Nephron progenitor cell (in vitro differentiated cells): ENCODE measurements at regions not wholly inside any gene's neighbourhood (a gene's known extent, or its start where the extent isn't known, plus 50 kb on each side); places are given as distances from the start of the nearest gene placed in this dataset.

ENCODE experiments used
- DNase-seq: peaks from one replicate; pipeline ENCODE4 v3.0.0; 2021
- H3K27ac Mint-ChIP-seq: 2 replicates; pipeline ENCODE4 v1.8.0; 2021; ENCODE audit warnings: mild to moderate bottlenecking, moderate library complexity, mixed read lengths
- H3K27me3 Mint-ChIP-seq: 2 replicates; pipeline ENCODE4 v1.8.0; 2021; ENCODE audit warnings: mild to moderate bottlenecking, low read depth, mixed read lengths; ENCODE audit not compliant: poor library complexity
- H3K36me3 Mint-ChIP-seq: 2 replicates; pipeline ENCODE4 v1.8.0; 2021; ENCODE audit warnings: low read depth, mixed read lengths
- H3K4me1 Mint-ChIP-seq: 2 replicates; pipeline ENCODE4 v1.8.0; 2021; ENCODE audit warnings: mixed read lengths
- H3K4me3 Mint-ChIP-seq: 2 replicates; pipeline ENCODE4 v1.8.0; 2021; ENCODE audit warnings: mild to moderate bottlenecking, moderate library complexity, mixed read lengths
- H3K9me3 Mint-ChIP-seq: 2 replicates; pipeline ENCODE4 v1.8.0; 2021; ENCODE audit warnings: mild to moderate bottlenecking, moderate library complexity, mixed read lengths
- CTCF ChIP-seq: fragments of 200-600 bp; sonication (generic); IDR thresholded peaks from 2 replicates; pipeline ENCODE4 v1.5.0; 2021; ENCODE audit warnings: antibody characterized with exemption

- H3K4me3 Mint-ChIP-seq = no peak overlapping the region
- DNase-seq = no peak
- H3K36me3 Mint-ChIP-seq = peaks cover 11% of the 10 kb centered on the region
- H3K27me3 Mint-ChIP-seq = peaks cover 9% of the 10 kb centered on the region
- H3K4me1 Mint-ChIP-seq = no peaks in the 10 kb centered on the region
- H3K27ac Mint-ChIP-seq = no peak overlapping the region
- H3K9me3 Mint-ChIP-seq = peaks cover 39% of the 10 kb centered on the region
- no peak for TF ChIP-seq CTCF
Observed at GRCh38 chr18:49716035-49716434, 97.3 kb downstream of the ACAA2 start.

- no peak for TF ChIP-seq CTCF
- peaks cover 21% of the 10 kb centered on the region for H3K9me3 Mint-ChIP-seq
- H3K27ac Mint-ChIP-seq = no peak overlapping the region
- H3K27me3 Mint-ChIP-seq = peaks cover 9% of the 10 kb centered on the region
- H3K36me3 Mint-ChIP-seq = no peaks in the 10 kb centered on the region
- H3K4me3 Mint-ChIP-seq = no peak overlapping the region
- DNase-seq = no peak
- H3K4me1 Mint-ChIP-seq = peaks cover 4% of the 10 kb centered on the region
Observed at GRCh38 chr18:49709347-49709690, 104.0 kb downstream of the ACAA2 start.

GRCh38 chr18:49708662-49709346 lies 104.5 kb downstream of the ACAA2 start:
- DNase-seq = no peak
- no peak for TF ChIP-seq CTCF
- Mint-ChIP-seq H3K27ac (no peak overlapping the region), H3K9me3 (peaks cover 18% of the 10 kb centered on the region), H3K4me3 (no peak overlapping the region), H3K36me3 (no peaks in the 10 kb centered on the region), H3K4me1 (peaks cover 9% of the 10 kb centered on the region), H3K27me3 (peaks cover 9% of the 10 kb centered on the region)

GRCh38 chr18:49707599-49707998 lies 105.7 kb downstream of the ACAA2 start:
- DNase-seq = no peak
- Mint-ChIP-seq H3K36me3 (no peaks in the 10 kb centered on the region), H3K9me3 (peaks cover 10% of the 10 kb centered on the region), H3K27ac (no peak overlapping the region), H3K4me3 (no peak overlapping the region), H3K27me3 (peaks cover 9% of the 10 kb centered on the region), H3K4me1 (peaks cover 13% of the 10 kb centered on the region)
- TF ChIP-seq CTCF = no peak

GRCh38 chr18:49704334-49704733 lies 109.0 kb downstream of the ACAA2 start:
- Mint-ChIP-seq H3K27ac (no peak overlapping the region), H3K9me3 (no peaks in the 10 kb centered on the region), H3K36me3 (no peaks in the 10 kb centered on the region), H3K27me3 (no peaks in the 10 kb centered on the region), H3K4me1 (peaks cover 34% of the 10 kb centered on the region), H3K4me3 (no peak overlapping the region)
- no peak for DNase-seq
- TF ChIP-seq CTCF = no peak

- no peak overlapping the region for H3K27ac Mint-ChIP-seq
- no peak for TF ChIP-seq CTCF
- H3K27me3 Mint-ChIP-seq = no peaks in the 10 kb centered on the region
- no peaks in the 10 kb centered on the region for H3K9me3 Mint-ChIP-seq
- H3K4me3 Mint-ChIP-seq = no peak overlapping the region
- DNase-seq = no peak
- H3K36me3 Mint-ChIP-seq = no peaks in the 10 kb centered on the region
- H3K4me1 Mint-ChIP-seq = peaks cover 62% of the 10 kb centered on the region
Observed at GRCh38 chr18:49701190-49701589, 112.1 kb downstream of the ACAA2 start.
